GM18505 (cell line): ENCODE measurements at regions not wholly inside any gene's neighbourhood (a gene's known extent, or its start where the extent isn't known, plus 50 kb on each side); places are given as distances from the start of the nearest gene placed in this dataset.
"Not testable (repeated sequence)": the region's sequence is repeated elsewhere in the genome, so short reads cannot be mapped to it uniquely, and the experiment has no call there.

Experiments
- ATAC-seq: cut with Tn5 transposase; IDR thresholded peaks from one replicate; pipeline ENCODE4 v1.9.1; 2021; ENCODE audit not compliant: unreplicated experiment
- POLR2A ChIP-seq: IDR thresholded peaks from 4 replicates; pipeline ENCODE4 v1.6.1; 2011; ENCODE audit warnings: borderline replicate concordance; ENCODE audit not compliant: insufficient read depth, insufficient read length; ENCODE audit errors: extremely low read depth

DNA sequence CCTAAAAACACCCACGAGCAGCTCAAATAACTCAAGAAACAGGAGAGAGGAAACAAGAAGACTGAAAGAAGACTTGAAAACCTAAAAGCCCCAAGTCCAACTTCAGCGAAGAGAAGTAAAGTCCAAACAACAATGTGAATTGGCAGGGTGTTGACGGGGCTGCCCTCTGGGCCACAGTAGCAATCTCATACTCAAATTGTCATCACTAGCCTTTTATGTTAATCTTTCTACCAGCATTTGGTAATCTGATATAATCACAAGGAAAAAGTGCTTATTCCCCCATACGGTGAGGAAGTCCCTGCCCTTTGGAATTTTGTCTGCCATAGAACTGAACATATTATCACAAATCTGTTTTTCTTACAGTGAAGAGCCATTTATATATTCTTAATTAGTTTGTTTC is 51.5 kb upstream of the IFNE start:
- no peak for ATAC-seq
- TF ChIP-seq POLR2A, result no peak

DNA sequence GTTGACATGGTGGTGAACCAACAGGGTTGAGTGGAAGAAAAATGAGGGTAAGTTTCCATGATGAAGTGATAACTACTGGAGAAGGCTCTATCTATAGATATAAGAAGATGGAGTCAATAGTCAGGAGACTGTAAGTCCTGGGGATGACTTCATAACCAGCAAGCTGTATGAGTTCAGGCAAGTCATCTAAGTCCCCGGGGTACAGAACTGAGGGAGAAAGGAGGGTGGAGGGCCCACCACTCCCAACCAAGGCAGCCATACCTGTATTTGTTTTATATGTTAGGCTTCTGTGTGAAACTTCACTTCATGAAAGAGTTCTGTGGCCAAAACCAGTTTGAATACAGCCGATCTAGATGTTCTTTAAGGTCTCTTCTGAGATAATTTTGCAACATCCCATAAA is 53.3 kb upstream of the IFNE start:
- no peak for ATAC-seq
- TF ChIP-seq POLR2A, result no peak

DNA sequence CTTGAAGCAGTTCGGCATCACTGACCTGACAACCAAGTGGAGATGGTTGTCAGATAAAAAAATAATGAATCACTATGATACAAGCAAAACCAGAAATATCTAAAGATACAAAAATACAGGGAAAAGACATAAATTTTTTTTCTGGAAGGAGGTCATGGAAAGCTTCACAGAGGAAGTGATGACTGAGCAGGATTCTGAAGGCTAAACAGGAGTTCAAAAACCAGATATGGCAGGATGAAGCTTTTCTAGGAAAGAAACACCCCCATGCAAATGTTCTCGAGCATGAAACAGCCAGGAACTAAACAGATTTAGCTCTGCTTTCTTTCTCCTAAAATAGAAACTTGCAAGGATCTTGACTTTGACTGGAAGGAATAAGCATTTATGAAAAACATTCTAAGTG is 60.7 kb upstream of the IFNE start:
- no peak for ATAC-seq
- no peak for TF ChIP-seq POLR2A

DNA sequence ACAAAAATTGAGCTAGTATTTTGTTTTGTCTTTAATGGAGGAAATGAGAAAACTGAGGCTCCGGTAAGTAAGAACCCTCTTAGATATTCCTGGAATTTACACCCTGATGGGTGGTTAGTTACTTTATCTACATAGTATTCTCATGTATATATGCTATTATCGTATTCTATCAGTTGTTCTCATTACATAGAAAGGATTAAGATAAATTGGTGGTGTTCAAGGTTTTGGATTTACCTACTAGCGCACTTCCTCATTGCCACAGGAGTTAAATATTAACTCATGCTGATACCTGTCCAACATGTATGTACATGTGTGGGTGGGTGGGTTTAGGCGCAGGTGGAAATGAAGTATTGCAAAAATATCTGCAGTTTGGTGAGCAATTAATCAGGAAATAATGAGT is 61.1 kb upstream of the IFNE start:
- no peak for TF ChIP-seq POLR2A
- ATAC-seq, result no peak

DNA sequence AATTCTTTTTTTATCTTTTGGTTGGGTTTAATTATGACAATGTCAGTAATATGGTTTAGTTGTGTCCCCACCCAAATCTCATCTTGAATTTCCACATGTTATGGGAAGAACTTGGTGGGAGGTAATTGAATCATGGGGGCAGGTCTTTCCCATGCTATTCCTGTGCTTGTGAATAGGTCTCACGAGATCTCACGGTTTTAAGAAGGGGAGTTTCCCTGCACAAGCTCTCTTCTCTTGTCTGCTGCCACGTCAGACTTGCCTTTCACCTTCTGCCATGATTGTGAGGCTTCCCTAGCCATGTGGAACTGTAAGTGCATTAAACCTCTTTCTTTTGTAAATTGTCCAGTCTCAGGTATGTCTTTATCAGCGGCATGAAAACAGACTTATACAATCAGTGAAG is 61.7 kb upstream of the IFNE start:
- ATAC-seq, result not testable (repeated sequence)

DNA sequence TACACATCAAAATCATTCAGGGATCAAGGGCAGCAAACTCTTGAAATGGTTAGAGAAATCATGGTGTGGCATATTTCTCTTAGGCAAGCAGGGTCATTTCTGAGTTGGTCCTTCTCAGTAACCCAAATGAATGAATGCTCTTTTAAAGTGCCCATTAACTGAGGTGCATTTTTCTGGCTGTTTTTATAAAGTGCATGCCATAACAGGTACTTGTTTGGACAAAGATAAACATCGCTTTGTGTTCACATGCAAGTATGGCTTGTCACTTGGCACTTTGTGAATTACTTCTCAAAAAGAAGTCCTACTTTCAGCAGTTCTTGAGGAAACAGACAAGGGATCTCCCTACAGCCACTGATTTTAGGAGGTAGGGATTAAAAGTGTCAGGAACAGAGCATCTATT is 64.8 kb upstream of the IFNE start:
- no peak for ATAC-seq
- TF ChIP-seq POLR2A, result no peak

DNA sequence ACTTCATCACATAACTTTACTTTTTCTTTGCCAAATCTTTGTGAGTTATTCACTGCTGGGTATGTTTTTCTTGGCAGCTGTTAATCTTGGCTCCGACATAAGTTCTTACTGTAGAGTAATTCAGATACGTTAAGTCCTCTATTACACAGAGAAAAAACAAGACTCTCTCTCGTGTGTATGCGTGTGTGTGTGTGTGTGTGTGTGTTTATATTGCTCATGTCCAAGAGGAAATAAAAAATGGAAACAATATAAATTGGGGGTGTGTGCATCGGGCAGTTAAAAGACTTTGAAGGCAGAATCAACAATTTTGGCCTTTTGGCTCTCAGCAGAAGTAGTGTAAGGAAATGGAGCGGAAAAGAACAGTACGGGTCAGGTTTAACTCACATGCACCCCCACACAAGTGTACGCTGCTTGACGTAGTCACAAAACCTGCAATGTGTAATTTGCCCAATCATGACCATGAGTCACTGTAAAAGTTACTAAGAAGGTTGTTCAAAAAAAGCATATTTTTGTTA is 67.2 kb upstream of the IFNE start:
- no peak for ATAC-seq

DNA sequence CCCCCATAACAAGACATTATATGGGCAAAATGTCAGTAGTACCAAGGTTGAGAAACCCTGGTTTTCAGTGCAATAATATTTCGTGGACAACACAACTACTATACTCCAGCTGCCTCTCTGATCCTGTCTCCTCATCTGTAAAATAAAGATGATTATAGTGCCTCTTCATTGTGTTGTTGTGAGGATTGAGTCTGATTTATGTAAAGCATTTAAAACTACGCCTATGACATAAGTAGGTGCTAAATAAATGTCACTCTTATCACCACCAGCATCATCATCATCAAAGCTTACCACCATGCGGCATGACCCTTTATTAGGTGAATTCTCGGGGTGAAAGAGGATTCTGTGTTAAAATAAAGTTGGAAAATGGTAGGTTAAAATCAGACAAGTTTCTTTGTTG is 67.8 kb upstream of the IFNE start:
- ATAC-seq, result no peak

More for the DNA sequence above, 67.2 kb upstream of the IFNE start:
- TF ChIP-seq POLR2A, result no peak

DNA sequence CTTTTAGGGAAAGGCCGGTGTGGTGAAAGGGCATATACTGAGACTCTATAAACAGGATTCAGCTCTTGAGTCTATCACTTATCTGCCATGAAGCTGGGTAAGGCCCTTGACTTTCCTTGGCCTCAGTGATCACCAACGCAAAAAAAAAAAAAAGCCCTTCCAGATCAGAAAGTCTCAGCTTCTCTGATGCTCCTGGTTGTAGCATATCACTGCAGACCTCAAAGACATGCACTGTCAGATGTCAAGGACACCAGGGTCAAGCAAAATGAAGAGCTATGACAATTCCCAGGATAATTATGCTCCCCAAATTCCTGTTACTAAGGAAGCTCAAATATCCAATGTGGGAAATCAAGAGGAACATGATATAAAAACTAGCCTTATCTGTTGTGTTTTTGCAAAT is 68.3 kb upstream of the IFNE start:
- no peak for ATAC-seq
- TF ChIP-seq POLR2A, result no peak

More for the DNA sequence above, 67.8 kb upstream of the IFNE start:
- TF ChIP-seq POLR2A, result no peak

DNA sequence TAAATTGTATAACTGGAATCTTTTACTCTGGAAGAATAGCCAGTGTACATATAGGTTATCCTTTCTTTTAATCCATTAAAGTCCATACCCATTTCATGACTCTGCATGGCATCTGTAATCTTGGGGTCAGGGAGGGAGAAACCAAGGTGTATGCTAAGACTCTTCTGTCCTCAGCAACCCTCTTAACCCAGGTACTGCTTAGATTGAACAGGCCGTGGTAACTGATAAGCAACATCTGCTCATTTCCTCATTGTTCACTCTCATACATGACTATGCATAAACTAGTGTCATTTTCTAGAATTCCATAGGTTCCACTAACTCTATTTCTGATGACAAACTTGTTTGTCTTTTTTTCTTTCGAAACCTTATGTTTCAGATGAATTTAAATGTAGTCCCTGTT is 69.3 kb upstream of the IFNE start:
- no peak for TF ChIP-seq POLR2A
- ATAC-seq, result no peak

DNA sequence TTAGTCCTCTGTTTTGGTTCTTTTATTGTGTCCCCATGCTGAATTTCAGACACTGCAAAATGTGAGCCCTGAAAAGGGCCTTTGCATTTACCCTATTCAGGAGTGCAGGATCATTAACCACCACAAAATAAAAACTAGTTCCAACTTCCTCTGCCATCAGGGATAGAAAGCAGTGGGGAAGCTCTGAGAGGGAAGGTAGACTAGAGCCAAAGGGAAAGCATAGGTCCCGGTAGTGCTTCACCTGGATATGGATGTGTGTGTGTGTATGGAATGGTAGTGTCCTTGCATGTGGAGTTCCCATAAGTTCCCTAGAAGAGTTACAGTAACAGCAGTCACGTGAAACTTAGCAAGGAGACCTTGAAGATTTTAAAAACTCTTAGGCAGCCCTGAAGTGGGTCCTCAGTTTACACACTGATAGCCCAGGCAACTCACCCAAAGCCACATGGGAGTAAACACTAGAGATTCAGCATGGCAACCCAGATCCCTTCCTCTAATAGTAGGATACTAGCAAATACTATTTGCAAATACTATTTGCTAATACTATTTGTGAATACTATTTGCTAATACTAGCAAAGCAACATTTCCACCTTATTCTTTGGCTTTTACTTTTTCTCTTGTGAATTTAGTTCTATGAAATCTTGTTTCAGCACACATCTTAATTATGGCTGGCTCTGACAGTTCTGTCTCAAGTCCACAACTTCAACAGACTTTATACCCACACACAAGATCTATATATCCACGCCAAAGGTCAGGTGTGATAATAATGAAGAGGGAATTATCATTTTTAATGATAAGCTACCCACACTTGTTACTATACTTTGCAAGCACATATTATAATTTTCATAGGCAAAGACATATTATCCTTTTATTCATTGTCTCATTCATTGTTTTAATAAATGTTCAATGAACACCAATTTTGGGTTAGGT is 70.4 kb upstream of the IFNE start:
- ATAC-seq, result no peak
- no peak for TF ChIP-seq POLR2A

DNA sequence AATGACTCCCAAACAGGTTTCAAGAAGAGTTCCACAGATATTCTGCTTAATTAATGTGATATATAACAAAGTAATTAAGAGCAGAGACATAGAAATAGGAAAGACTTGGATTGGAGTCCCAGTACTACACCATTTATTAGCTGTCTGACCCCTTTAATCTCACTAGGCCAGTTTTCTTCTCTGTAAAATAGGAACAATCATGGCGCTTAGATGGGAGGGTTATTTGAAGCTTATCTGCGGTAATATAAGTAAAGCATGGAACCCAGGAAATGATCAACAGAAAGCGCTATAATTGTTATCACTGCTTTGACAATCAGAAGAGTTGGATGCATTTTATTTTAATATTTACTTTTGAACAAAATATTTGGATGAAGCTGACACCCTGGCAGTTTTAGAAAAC is 71.3 kb upstream of the IFNE start:
- no peak for TF ChIP-seq POLR2A
- no peak for ATAC-seq

DNA sequence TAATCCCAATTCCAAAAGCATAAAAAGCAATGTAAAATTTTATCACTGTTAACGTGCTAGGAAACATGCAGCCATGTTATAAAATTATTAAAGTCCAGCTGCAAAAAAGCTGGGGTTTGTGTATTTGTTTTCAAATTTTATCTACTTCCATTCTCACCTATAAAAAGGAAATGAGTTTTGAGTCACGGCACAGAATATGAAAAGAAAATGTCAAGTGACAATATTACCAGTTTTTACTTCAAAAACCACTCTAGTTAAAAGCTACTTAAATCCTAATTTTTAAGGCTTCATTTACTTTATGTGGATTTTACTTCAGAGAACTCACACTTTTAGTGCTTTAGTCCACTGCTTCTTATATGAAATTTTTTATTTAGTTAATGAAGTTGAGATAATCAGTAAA is 72.7 kb upstream of the IFNE start:
- TF ChIP-seq POLR2A, result no peak
- no peak for ATAC-seq

DNA sequence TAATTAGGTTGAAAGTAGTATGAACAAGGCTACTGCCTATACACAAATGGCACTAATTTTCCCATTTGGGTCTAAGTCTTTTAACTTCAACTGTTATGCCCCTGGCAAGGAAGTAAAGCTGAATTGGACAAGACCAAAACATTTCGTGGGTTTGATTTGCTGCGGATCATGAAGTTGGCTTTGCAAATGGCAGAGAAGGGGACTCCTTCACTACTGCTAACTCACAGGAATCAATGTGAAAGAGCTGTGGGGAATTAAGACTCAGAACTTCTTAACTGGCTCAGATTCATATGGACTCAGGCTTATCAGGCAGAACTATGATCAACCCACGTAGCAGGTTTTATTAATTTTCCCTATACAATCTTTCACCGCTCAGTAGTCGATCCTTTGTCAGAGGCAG is 73.8 kb upstream of the IFNE start:
- no peak for ATAC-seq
- TF ChIP-seq POLR2A, result no peak
